Breast epithelium (tissue), 3 donors: ENCODE measurements at regions not wholly inside any gene's neighbourhood (a gene's known extent, or its start where the extent isn't known, plus 50 kb on each side); places are given as distances from the start of the nearest gene placed in this dataset.

Source experiments
- POLR2A ChIP-seq: fragments of 450-650 bp; IDR thresholded peaks from one replicate; pipeline ENCODE4 v1.6.1; 2016; ENCODE audit warnings: antibody characterized with exemption, mild to moderate bottlenecking, moderate library complexity
- TF ChIP-seq, protein P1 (sequence below), 3 donors: fragments of 450-650 bp; IDR thresholded peaks; one replicate each; pipeline ENCODE4 v1.5.1; 2016 to 2017; ENCODE audit warnings: antibody characterized with exemption in 3 of 3, mild to moderate bottlenecking in 3 of 3, moderate library complexity in 3 of 3

DNA sequence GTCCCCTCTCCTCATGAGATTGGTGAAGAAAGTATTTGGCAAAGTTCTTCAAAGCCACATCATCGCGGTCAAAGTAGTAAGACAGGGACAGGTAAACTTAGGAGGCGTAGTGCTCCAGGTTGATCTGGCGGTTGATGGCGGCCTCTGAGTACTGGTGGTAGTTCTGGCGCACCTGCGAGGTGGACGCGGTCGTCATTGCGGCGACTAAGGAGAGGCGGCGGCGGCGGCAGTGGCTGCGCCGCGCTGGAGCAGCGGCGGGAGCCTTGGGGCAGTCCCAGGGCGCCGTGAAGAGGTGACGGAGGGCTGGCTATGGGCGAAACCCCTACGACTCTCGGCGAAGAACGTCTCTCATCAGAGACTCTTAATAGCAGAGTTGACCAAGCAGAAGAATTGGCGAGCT is 107.2 kb upstream of the UBE2E3 start:
- TF ChIP-seq POLR2A, result no peak
- TF ChIP-seq, protein P1, sequence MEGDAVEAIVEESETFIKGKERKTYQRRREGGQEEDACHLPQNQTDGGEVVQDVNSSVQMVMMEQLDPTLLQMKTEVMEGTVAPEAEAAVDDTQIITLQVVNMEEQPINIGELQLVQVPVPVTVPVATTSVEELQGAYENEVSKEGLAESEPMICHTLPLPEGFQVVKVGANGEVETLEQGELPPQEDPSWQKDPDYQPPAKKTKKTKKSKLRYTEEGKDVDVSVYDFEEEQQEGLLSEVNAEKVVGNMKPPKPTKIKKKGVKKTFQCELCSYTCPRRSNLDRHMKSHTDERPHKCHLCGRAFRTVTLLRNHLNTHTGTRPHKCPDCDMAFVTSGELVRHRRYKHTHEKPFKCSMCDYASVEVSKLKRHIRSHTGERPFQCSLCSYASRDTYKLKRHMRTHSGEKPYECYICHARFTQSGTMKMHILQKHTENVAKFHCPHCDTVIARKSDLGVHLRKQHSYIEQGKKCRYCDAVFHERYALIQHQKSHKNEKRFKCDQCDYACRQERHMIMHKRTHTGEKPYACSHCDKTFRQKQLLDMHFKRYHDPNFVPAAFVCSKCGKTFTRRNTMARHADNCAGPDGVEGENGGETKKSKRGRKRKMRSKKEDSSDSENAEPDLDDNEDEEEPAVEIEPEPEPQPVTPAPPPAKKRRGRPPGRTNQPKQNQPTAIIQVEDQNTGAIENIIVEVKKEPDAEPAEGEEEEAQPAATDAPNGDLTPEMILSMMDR (IDR thresholded peaks at IDR 0.05), result no peak
